GM23338 (cell line): ENCODE measurements at regions not wholly inside any gene's neighbourhood (a gene's known extent, or its start where the extent isn't known, plus 50 kb on each side); places are given as distances from the start of the nearest gene placed in this dataset.

Source experiments
- CREB1 ChIP-seq: fragments of 250-450 bp; sonication (Bioruptor Pico); IDR thresholded peaks from 2 replicates; pipeline ENCODE4 v1.5.0; 2020; ENCODE audit warnings: low read depth, mild to moderate bottlenecking, moderate library complexity
- CTCF ChIP-seq, 2 experiments: fragments of 200-600 bp in 1 of 2; sonication (generic) in 1 of 2; conservative IDR thresholded peaks; 2 replicates each; pipeline versions ENCODE4 v1.5.1 to v1.6.1; 2016 to 2017; ENCODE audit warnings: antibody characterized with exemption in 2 of 2, low read depth in 2 of 2, mild to moderate bottlenecking in 2 of 2, moderate library complexity in 1 of 2
- EZH2 ChIP-seq: fragments of 200-600 bp; sonication (generic); IDR thresholded peaks from one replicate; pipeline ENCODE4 v1.8.0; 2017; ENCODE audit warnings: antibody characterized with exemption, mild to moderate bottlenecking, low read depth; ENCODE audit not compliant: unreplicated experiment
- EZH2phosphoT487 ChIP-seq: fragments of 200-600 bp; sonication (generic); IDR thresholded peaks from one replicate; pipeline ENCODE4 v1.8.1; 2018; ENCODE audit warnings: antibody characterized with exemption; ENCODE audit not compliant: unreplicated experiment
- JUNB ChIP-seq: IDR thresholded peaks from one replicate; pipeline ENCODE4 v1.6.1; 2016; ENCODE audit warnings: antibody characterized with exemption; ENCODE audit not compliant: unreplicated experiment
- POLR2AphosphoS5 ChIP-seq: IDR thresholded peaks from 2 replicates; pipeline ENCODE4 v1.6.1; 2016; ENCODE audit warnings: antibody characterized with exemption, low read depth
- REST ChIP-seq: IDR thresholded peaks from one replicate; pipeline ENCODE4 v1.6.1; 2018; ENCODE audit warnings: antibody characterized with exemption; ENCODE audit not compliant: unreplicated experiment
- ZNF114 ChIP-seq: fragments of 250-450 bp; sonication (Bioruptor Pico); IDR thresholded peaks from 2 replicates; pipeline ENCODE4 v1.5.0; 2020; ENCODE audit warnings: mild to moderate bottlenecking, moderate library complexity

- TF ChIP-seq EZH2 (no peak), CTCF (conservative IDR thresholded peaks at IDR 0.05; ENCODE audit: low read depth in 2 of 2) (no peak), POLR2AphosphoS5 (no peak), CREB1 (no peak), ZNF114 (no peak), JUNB (no peak), REST (no peak), EZH2phosphoT487 (no peak)
Measured at GRCh38 chr11:33451364-33451763, 194.2 kb downstream of the HIPK3 start.
